NCI-H524 treated with DMSO at 0.1 percent for 48 hours (cell line): ENCODE measurements at regions not wholly inside any gene's neighbourhood (a gene's known extent, or its start where the extent isn't known, plus 50 kb on each side); places are given as distances from the start of the nearest gene placed in this dataset.
A peak's percentile ranks its signal among the peaks of the same experiment; 100 is the strongest.

Source experiments
- DNase-seq: peaks from one replicate; lab custom pipeline; 2025; lab: John Stamatoyannopoulos, UW

DNA sequence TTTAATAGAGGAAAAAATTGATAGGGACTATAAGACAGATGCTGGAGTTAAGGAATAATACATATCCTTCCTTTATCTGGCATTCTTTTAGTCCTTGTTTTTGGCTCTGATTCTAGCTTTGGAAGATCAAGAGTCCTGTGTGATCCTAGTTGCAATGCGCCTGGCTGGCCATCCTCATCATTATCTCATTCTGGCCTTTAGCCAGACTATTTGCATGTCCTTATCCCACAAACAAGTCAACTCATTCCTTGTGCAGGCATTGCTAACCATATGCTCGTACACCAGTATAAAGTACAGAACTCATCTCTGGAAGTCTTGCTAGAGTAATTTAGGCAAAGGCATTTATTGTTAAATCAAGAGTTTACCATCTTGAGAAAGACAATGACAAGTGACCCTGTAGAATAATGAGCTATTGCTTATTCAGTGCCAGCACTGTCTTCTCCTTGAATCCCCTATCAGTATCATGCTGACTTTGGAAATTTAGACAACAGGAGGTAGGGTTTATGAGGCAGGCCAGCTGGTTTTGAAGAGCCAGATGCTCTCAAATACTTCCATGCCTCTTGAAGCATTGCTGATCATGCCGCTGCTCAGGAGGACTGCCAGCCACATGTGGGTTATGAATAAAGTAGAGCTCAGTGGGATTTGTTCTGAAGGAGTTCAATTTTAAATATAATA lies 1730.3 kb upstream of the TENM3 start:
- DNase-seq: peak; percentile 87

DNA sequence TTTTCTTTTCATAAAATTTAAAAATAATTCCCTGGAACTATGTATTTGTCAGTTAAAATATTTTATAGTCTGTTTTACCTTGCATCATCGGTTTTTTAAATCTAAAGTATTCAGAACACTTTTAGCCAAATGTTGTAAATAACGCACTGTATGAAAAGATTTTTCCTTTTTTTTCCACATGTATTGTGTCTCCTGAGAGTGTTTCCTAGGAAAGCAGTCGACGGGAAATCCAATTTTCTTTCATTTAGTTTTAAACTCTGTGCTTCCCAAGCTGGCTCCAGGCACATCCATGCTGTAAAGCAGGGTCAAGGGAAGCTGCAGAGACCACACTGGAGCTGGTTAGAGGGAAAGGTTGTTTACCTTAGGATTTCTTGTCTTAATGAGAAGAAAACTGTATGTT lies 1724.3 kb upstream of the TENM3 start:
- no peak for DNase-seq

DNA sequence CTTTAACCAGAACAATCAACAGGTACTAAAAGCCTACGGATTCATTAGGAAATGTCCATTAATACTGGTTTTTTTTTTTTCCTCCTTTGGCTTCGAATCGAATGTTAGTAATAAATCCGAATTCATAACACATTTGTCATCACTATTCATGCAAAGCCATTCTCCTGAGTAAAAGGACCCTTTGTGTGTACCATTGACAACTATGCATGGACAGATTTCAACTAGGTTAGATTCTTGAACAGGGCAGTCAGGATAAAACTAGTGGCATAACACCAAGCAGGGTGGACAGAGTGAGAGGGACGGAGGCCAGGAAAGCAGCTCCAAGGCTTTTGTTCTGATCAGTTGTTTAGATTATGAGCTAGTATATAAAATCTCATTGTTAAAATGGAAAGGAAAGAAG lies 1722.0 kb upstream of the TENM3 start:
- no peak for DNase-seq

DNA sequence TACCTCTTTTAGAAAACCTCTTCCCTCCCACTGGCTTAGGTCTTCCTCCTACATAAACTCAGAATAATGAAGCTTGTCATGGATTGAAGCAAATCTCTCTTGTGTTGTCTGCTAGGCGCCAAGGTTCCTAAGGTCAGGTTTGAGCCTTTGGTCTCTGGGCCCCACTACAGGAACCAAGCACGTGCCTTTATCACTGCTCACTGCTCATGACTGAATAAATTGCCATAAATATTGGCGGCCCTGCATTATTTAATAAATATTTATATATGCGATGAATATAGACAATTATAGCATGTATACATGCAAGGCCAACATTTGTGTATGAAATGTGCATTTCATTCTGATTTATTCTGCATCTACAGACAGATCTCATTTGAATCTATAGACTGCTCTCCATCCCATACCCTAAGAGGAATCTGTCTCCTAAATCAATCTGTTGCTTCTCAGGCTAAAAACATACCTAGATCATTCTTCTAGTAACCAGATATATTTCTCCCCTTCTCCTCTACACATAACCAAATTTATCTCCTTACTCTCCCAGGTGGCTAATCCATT lies 1717.6 kb upstream of the TENM3 start:
- no peak for DNase-seq

DNA sequence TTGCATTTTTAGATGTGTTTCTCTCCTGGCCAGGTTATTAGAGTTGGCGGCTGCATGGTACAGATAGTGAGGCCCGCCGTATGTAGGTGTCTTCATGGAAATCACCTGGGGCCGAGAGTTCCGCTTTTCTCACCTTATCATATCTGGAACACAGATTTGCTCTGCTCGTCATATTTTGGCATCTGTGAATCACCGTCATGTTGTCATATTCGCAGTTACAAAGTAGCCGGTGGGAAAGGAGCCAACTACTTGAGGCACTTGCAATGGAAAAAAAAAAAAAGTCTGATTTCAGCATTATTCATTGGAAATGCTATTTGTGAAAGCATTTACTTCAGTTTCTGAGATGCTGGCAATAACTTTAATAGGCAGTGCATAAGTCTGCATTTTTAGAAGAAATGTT lies 1715.2 kb upstream of the TENM3 start:
- DNase-seq: no peak

DNA sequence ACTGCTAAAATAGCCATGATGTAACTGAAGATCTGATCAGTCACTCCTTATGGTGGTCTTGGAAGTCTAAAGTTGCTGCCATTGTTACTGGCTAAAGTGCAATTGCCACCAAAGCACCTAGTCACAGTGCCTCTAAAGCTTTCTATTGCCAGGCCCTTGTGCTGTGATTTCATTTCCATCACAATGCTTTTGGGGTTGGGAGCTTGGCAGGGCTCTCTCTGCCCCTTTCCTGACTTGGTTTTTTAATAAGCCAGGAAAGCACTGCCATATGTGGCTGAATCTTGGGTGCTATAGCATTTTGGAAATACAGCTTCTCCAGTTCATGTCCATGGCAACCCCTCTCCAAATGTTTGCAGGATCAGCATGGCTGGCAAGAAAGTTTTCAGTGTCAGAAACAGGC lies 1712.4 kb upstream of the TENM3 start:
- DNase-seq: no peak

DNA sequence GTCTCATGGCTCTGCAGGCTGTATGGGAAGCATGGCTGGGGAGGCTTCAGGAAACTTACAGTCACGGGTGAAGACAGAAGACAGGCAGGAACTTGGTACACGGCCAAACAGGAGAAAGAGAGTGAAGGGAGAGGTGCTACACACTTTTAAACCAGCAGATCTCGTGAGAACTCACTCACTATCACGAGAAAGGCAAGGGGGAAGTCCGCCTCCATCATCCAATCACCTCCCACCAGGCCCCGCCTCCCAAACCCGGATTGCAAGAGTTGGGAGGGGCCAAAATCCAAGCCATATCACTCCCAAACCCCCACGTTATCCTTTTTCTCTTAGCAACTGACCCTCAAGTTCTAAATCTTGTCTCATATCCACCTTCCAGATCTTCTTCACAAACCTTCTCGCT lies 1710.5 kb upstream of the TENM3 start:
- DNase-seq: no peak

DNA sequence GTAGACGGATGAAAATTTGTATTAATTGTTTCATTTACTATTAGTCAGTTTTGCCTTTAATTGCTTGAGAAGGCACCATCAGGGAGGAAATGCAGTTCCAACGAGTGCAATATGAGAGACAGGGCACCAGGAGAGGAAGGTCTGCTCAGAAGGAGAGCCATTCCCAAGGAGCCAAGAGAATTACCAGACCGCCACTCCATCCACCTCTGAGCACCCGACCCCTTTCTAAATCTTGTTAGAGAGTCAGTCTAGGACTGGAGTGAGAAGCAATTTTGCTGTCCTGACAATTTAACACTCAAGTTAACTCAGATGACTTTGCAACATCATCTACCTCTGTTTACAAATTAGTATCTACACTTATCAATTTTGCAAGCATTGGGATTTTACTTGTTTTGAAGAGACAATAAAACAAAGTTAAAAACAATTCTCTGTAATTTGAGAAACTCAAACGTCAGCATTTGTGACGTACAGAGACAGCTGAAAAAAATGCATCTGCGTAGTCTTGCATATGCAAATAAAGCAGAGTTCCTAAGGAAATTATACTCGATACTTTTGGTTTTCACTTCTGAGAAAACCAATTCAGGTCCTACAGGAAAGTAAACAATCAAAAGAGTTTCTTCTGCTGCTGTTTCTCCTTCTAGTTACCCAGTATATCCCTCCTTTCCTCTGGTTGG lies 1704.7 kb upstream of the TENM3 start:
- DNase-seq: no peak

DNA sequence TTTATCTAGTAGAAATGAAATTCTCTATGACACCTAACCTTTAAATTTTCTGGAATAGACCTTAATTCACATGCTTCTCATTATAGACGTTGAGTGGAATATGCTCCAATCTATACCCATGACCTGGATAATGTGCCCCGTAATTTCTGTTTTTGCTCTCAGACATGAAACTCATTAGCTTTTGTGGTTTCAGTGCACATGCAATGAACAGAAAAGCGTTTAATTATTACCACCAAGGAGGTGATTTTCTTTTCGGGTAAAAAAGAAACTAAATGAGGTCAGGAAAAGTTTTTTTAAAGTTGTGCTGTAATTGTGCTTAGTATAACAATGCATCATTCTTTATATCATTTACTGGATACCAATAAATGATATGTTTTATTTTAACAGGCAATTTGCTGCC lies 1703.9 kb upstream of the TENM3 start:
- no peak for DNase-seq

DNA sequence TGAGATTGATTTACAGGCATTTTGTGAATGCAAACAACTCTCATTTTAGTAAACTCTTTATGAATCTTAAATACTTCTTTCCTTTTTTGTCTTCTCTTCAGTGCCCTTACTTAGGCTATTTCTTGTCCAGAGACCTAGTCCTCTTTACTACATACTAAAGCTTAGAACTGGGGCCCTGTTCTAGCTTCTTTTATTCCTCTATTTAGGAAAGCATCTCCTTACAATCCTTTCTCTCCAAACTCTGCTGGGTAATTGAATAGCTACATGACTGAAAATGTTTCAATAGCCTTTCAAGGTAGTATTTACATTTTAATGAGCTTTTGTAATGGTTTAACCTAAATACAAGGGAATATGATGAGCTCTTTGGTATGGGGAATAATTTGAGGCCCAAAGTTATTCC lies 1701.5 kb upstream of the TENM3 start:
- no peak for DNase-seq

DNA sequence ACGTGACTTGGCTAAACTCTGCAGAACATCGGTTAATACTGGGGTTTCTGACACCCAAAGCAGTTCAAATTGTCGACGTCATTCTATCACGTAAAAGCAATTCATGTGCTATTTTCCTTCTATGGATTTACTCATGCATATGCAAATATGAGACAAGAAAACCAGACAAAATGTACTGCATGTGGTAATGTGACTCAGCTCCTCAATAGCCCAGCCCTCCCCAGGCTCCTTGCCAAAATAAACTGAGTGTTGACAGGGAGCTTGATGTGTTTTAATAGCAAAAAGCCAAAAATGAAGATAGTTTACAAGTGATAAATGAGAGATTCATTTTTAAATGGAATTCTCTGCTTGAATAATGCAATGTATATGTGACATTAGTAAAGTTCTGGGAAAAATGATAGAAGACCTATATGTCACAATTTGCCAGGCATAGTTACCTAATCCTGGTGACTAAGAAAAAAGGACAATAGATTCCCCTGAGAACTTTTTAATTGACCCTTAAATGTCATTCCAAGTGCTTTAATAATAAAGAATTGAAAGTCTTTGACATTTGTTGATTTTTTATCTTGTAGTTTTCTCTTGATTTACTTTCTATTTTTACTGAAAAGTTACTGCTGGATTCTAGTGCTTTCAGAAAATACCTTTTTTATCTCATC lies 1700.6 kb upstream of the TENM3 start:
- DNase-seq: no peak

DNA sequence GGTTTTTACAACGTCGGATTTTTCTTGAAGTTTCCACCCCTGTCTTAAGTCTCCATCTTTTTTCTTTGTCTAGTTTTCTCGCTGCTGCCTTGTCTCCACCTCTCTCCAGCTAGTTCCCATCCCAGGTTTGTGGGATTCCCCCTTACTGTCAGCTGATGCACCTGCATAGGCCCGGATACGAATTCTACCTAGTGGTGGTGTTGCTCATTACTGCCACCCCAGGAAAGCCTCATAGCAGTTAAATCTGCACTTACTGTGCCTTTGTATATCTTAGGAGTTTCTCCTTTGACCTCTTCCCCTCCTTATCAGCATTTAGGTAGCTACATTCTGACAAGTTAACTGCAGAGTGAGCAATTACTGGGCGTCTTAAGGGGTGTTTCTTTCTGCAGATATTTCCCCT lies 1693.1 kb upstream of the TENM3 start:
- DNase-seq: no peak

DNA sequence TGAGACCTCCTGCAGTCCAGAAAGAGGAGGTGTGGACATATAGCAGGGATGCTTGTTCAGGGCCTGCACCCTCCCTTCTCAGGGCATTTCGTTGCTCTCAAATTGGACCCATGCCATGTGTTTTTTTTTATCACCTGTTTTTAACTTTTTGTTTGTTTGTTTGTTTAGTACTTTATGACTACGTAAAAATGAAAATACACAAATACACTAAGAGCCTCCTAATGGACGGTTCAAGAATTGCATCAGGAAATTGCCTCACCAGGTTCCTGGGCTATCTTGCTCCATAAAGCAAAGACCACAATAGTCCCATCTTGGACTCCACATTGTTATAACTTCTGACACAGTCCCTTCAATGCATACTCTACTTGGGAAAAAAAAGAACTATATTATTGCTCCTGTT lies 1685.9 kb upstream of the TENM3 start:
- DNase-seq: no peak

DNA sequence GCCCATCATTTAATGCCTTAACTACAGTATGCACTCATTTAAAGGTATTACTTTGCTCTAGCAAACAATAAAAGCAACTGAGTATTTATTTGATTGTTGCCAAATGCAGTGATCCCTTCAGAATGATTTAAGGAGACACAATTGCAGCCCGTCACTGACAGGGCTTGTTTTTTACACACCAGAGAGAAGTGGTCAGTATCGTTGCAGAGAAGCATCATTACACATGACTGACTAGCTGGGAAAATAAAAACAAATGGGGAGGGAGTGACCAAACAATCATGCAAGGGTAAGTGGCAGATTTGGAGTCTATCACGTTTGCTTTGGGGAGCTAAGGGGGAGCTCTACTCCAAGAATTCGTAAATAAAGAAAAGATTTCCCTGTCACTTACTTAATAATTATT lies 1685.3 kb upstream of the TENM3 start:
- DNase-seq: no peak

DNA sequence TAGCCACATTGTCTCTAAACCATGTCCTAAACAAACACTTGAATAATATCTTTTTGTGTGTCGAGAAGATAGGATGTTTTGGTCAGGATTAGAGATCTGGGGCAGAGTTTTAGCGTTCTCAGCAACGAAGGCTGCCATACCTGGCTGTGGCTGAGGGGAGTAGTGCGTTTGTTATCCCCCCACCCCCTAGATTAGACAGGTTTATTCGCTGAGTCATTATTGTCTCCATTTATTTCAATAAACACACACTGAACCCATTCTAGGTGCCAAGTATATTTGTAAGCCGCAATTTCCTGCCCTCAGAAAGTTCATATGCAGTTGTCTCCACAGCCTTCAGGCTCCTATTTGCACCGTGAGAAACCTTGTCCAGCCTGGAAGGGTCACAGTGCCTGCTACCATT lies 1684.8 kb upstream of the TENM3 start:
- DNase-seq: no peak

DNA sequence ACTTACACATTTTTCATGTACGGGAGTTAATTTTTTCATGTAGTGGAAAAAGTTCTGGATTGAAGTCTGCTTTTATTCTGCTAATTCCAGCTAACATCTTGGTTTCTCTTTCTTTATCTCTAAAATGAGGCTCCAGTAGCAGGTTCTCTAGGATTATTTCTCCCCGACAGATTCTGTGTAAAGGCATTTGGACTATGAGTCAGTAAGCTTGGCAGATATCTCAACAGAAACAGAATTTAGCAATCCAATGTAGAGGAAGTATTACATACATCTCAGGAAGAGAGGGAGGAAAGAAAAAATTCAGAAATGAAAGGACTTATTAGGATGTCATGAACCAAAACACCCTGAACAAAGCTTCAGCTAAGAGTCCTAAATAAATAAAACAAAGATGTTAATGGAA lies 1682.3 kb upstream of the TENM3 start:
- DNase-seq: no peak

DNA sequence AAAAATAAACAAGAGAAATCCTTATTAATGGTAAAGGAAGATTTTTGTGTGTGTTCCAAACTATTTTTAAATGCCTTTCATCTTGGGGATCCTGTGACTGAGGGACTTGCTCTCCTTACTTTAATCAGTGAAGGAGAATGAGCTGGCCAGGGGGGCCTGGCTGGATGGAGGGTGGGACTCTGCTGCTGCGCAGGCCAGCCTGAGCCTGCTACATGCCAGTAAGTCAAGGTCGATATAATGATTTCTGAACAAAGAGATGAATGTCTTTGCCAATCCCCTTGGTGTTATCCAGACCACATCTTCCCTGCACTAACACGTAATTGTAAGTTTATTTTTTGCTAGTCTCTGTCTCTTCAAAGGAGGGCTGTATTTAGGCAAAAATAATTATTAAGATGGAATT lies 1679.2 kb upstream of the TENM3 start:
- DNase-seq: no peak

DNA sequence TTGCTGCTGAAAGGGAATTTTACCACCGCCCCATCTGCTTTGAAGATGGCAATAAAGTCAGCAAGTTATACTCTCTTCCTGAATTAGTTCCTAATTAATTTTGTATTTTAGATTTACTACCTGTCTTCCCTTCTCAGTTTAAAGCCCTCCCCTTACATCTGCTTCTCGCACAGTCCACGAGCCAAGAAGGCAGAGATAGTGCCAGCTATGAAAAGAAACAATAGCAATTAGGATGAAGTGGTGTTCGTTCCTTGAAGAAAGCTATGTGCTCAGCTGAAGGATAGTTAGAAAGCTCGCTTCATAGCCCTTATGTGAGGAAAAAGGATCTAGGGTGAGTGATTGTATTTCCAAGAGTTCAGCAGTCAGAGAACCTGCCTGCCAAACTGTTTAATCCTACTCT lies 1678.8 kb upstream of the TENM3 start:
- no peak for DNase-seq

DNA sequence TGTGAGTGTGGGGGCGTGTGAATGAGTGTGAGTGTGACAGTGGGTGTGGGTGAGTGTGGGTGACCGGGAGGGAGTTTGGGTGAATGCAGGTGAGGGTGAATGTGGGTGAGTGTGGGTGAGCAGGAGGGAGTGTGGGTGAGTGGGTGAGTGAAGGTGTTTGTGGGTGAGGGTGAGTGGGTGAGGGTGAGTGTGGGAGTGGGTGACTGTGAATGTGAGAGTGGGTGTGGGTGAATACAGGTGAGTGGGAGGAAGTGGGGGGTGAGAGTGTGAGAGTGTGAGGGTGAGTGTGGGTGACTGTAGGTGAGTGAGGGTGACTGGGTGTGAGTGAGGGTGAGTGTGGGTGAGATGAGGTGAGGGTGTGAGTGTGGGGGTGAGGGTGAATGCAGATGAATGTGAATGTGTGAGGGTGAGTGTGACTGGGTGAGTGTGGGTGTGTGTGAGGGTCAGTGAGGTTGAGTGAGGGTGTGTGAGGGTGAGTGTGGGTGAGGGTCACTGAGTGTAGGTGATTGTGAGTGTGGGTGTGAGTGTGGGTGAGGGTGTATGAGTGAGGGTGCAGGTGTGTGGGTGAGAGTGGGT lies 1677.3 kb upstream of the TENM3 start:
- no peak for DNase-seq

DNA sequence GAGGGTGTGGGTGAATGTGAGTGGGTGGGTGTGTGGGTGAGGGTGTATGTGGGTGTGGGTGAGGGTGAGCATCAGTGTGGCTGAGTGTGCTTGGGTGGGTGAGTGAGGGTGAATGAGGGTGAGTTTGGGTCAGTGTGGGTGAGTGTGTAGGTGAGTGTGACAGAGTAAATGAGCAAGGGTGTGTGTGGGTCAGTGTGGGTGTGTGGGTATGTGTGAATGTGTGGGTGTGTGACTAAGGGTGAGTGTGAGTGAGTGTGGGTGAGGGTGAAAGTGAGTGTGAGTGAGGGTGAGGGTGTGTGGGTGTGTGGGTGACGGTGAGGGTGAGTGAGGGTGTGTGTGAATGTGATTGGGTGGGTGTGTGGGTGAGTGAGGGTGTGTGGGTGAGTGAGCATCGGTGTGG lies 1676.7 kb upstream of the TENM3 start:
- no peak for DNase-seq

DNA sequence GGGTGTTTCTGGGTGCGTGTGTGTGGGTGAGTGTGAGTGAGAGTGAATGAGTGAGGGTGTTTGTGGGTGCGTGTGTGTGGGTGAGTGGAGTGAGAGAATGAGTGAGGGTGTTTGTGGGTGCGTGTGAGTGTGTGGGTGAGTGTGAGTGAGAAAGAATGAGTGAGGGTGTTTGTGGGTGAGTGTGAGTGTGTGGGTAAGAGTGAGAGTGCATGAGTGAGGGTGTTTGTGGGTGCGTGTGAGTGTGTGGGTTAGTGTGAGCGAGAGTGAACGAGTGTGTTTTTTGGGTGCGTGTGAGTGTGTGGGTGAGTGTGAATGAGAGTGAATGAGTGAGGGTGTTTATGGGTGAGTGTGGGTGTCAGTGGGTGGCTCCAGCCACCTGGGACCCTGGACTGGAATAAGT lies 1676.1 kb upstream of the TENM3 start:
- DNase-seq: no peak

DNA sequence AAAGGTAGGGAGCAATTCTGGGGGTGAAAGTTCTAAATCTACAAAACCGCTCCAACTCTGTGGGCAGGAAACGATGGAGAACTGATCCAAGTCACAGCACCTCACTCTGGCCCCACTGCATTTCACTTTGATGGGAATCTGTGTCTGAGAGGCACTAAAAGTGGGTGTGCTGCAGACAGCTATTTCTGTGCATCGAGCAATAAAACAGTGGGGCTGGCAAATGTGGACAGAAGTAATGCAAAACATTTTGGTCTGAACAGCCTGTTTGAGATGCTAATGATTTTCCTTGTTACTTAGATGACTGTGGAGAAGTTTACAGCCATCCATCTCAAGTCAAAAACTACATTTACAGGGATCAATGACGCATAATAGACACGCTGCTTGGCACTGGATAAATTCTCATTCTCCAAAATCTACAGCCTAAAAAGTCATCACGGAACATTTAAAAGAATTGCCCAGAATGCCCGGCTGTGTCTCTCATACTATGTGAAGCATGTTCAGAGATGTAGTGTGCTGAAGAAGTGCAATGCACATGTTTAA lies 1671.6 kb upstream of the TENM3 start:
- DNase-seq: no peak

DNA sequence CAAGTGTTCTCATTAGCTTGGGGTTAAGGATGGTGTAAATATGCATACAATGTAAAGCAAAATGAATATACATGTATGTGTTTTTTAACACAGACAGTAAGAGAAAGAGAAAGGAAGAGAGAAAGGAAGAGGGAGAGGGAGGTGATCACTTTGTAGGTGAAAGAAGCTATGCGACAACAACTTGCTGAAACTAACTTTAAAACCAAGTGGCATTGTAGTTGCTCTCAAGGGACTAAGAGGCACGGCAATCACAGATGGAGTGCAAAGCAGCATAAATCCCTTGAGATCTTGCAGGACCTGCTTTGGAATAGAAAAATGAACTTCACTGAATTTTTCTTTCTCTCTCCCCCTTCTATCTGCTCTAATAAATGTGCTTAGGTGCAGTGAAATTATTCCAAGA lies 1665.0 kb upstream of the TENM3 start:
- DNase-seq: no peak
